ENCODE measurements at regions not wholly inside any gene's neighbourhood (a gene's known extent, or its start where the extent isn't known, plus 50 kb on each side); places are given as distances from the start of the nearest gene placed in this dataset.

DNA sequence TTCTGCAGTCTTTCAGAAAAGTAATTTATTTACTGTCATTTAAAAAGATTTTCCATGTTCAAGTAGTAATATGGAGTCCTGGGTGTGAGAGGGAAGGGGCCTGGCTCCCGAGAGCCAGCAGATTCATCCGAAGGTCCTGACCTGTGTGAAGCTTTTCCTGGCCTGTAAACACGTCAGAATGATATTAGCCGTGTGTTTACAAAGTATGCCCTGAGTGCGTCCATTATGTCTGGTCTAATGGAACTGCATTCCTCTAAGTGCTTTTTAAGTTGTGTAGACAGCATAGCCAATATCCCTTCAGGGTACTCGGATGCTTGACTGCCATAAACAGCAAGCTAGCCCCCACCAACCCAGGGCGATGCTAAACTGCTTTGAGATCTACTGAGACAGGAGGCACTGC lies 495.2 kb downstream of the AGTPBP1 start:
- intact Hi-C loops (cut with micrococcal nuclease) (no loop called here), in situ Hi-C loops (cut with MboI) (no loop called here)
- H3K79me2 ChIP-seq (ENCODE audit: control insufficient read depth, insufficient read depth, low read length), result no peaks in the 10 kb centered on the region
- no peaks in the 10 kb centered on the region for H4K20me1 ChIP-seq (replicated peaks; ENCODE audit: control insufficient read depth, insufficient read depth, low read length)
- DNase-seq (ENCODE audit: extremely low read depth in 1 of 4, low spot score in 3 of 4), result no peak
- H3K4me1 ChIP-seq (replicated peaks in 1 of 2; ENCODE audit: control insufficient read depth in 2 of 2, insufficient read depth in 2 of 2, low read length in 2 of 2), result no peaks in the 10 kb centered on the region
- TF ChIP-seq SP2 (IDR thresholded peaks at IDR 0.05; ENCODE audit: extremely low read depth, low read depth, low read length, poor library complexity, severe bottlenecking) (no peak), RB1 (IDR thresholded peaks at IDR 0.05; ENCODE audit: low read depth) (no peak), ASH1L (IDR thresholded peaks at IDR 0.05; ENCODE audit: borderline replicate concordance, low read depth, partially characterized antibody) (no peak), THRAP3 (IDR thresholded peaks at IDR 0.05; ENCODE audit: borderline replicate concordance) (no peak), ETV1 (tag; conservative IDR thresholded peaks at IDR 0.05; ENCODE audit: low read depth) (no peak)
- TF ChIP-seq, protein P1, sequence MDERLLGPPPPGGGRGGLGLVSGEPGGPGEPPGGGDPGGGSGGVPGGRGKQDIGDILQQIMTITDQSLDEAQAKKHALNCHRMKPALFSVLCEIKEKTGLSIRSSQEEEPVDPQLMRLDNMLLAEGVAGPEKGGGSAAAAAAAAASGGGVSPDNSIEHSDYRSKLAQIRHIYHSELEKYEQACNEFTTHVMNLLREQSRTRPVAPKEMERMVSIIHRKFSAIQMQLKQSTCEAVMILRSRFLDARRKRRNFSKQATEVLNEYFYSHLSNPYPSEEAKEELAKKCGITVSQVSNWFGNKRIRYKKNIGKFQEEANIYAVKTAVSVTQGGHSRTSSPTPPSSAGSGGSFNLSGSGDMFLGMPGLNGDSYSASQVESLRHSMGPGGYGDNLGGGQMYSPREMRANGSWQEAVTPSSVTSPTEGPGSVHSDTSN (CRISPR knock-in tag; IDR thresholded peaks at IDR 0.05; ENCODE audit: low read depth), result no peak
- TF ChIP-seq, protein P1 (tag; conservative IDR thresholded peaks at IDR 0.05; ENCODE audit: low read depth), result no peak
- TF ChIP-seq, protein P2, sequence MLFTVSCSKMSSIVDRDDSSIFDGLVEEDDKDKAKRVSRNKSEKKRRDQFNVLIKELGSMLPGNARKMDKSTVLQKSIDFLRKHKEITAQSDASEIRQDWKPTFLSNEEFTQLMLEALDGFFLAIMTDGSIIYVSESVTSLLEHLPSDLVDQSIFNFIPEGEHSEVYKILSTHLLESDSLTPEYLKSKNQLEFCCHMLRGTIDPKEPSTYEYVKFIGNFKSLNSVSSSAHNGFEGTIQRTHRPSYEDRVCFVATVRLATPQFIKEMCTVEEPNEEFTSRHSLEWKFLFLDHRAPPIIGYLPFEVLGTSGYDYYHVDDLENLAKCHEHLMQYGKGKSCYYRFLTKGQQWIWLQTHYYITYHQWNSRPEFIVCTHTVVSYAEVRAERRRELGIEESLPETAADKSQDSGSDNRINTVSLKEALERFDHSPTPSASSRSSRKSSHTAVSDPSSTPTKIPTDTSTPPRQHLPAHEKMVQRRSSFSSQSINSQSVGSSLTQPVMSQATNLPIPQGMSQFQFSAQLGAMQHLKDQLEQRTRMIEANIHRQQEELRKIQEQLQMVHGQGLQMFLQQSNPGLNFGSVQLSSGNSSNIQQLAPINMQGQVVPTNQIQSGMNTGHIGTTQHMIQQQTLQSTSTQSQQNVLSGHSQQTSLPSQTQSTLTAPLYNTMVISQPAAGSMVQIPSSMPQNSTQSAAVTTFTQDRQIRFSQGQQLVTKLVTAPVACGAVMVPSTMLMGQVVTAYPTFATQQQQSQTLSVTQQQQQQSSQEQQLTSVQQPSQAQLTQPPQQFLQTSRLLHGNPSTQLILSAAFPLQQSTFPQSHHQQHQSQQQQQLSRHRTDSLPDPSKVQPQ (CRISPR knock-in tag; IDR thresholded peaks at IDR 0.05; ENCODE audit: borderline replicate concordance), result no peak
- TF ChIP-seq, protein P3, sequence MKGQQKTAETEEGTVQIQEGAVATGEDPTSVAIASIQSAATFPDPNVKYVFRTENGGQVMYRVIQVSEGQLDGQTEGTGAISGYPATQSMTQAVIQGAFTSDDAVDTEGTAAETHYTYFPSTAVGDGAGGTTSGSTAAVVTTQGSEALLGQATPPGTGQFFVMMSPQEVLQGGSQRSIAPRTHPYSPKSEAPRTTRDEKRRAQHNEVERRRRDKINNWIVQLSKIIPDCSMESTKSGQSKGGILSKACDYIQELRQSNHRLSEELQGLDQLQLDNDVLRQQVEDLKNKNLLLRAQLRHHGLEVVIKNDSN (CRISPR knock-in tag; IDR thresholded peaks at IDR 0.05), result no peak
- TF ChIP-seq, protein P4, sequence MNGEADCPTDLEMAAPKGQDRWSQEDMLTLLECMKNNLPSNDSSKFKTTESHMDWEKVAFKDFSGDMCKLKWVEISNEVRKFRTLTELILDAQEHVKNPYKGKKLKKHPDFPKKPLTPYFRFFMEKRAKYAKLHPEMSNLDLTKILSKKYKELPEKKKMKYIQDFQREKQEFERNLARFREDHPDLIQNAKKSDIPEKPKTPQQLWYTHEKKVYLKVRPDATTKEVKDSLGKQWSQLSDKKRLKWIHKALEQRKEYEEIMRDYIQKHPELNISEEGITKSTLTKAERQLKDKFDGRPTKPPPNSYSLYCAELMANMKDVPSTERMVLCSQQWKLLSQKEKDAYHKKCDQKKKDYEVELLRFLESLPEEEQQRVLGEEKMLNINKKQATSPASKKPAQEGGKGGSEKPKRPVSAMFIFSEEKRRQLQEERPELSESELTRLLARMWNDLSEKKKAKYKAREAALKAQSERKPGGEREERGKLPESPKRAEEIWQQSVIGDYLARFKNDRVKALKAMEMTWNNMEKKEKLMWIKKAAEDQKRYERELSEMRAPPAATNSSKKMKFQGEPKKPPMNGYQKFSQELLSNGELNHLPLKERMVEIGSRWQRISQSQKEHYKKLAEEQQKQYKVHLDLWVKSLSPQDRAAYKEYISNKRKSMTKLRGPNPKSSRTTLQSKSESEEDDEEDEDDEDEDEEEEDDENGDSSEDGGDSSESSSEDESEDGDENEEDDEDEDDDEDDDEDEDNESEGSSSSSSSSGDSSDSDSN (IDR thresholded peaks at IDR 0.05; ENCODE audit: borderline replicate concordance in 1 of 2, low read depth in 2 of 2, low read length in 2 of 2), result no peak
- WGBS (ENCODE audit: insufficient coverage, low coverage, missing lambda C conversion rate), result 0% methylated on average over 5 of the region's 7 CpGs
- no peak overlapping the region for H2AFZ ChIP-seq (ENCODE audit: low read depth, low read length)
- H3K9ac ChIP-seq (ENCODE audit: insufficient read depth in 1 of 2, low read depth in 2 of 2, low read length in 2 of 2), result no peak overlapping the region
- POLR2A ChIA-PET, result no interaction called here
- no peak overlapping the region for H3K27ac ChIP-seq (ENCODE audit: extremely low read depth, low read depth, low read length)
- H3K9me3 ChIP-seq (replicated peaks; ENCODE audit: control insufficient read depth, insufficient read depth, low read depth, low read length), result no peaks in the 10 kb centered on the region
- CTCF ChIA-PET (ENCODE audit: low intra/inter-chr PET ratio), result no interaction called here
- no peaks in the 10 kb centered on the region for H3K27me3 ChIP-seq (ENCODE audit: control insufficient read depth in 2 of 2, insufficient read depth in 2 of 2, low read length in 2 of 2)
- H3K9me1 ChIP-seq (ENCODE audit: control insufficient read depth, insufficient read depth, low read length), result no peaks in the 10 kb centered on the region
- H3K4me3 ChIP-seq, result no peak overlapping the region
- no peak overlapping the region for H3K4me2 ChIP-seq (ENCODE audit: insufficient read depth, low read length)
- no peaks in the 10 kb centered on the region for H3K36me3 ChIP-seq (ENCODE audit: control insufficient read depth, insufficient read depth, low read length)
- no peak for FAIRE-seq
- no peak for ATAC-seq
- BruUV-seq (replicated peaks), result no TSS peak
